ENCODE measurements at regions not wholly inside any gene's neighbourhood (a gene's known extent, or its start where the extent isn't known, plus 50 kb on each side); places are given as distances from the start of the nearest gene placed in this dataset.

DNA sequence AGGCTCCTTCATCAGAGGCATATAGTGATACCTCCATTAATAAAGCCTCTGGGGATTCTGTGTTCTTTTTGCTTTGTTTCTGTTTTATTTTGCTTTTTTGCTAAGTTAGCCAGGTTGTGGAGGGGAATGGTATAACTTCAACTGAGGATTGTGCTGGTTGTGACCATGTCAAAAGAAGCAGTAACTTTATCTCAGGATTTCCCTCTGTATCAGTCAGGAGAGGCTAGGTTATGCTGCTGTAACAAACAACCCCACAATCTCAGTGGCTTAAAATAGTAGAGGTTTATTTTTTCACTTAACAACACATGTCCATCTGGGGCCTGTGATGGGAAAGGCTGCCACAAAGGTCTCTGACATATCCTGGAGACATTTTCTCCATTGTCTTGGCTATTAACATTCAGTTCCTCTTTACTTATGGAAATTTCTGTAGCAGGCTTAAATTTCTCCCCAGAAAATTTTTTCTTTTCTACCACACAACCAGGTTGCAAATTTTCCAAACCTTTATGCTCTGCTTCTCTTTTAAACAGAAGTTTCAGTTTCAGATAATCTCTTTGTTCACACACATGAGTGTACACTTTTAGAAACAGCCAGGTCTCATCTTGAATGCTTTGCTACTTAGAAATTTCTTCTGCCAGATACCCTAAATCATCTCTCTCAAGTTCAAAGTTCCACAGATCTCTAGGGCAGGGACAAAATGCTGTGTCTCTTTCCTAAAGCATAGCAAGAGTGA is 64.7 kb downstream of the UCHL1 start:
- intact Hi-C loops (cut with micrococcal nuclease; ENCODE audit: unreplicated experiment) = no loop called here
- H3K9me3 Mint-ChIP-seq (ENCODE audit: low read depth, unreplicated experiment) = no peaks in the 10 kb centered on the region

DNA sequence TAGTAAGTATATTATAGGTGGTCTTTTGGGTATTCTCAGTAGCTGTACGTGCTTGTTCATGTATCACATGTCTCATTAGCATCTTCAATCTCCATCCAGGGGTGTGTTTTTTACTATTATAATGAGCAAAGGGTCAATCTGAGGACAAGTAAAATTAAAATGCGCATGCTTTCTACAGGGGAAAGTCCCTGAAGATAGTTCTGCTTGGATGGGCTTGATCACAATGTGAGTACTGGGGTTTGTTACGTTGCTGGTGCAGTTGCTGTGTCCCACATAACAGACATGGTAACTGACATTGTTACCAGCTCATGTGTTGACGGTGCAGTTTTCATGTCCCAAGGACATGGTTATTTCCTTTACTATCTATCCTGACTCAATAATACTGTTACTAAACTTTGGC is 65.9 kb downstream of the UCHL1 start:
- no peaks in the 10 kb centered on the region for H3K27me3 Mint-ChIP-seq (ENCODE audit: unreplicated experiment)
- H3K9me3 Mint-ChIP-seq (ENCODE audit: low read depth, unreplicated experiment) = no peaks in the 10 kb centered on the region
- TF ChIP-seq, protein P1, sequence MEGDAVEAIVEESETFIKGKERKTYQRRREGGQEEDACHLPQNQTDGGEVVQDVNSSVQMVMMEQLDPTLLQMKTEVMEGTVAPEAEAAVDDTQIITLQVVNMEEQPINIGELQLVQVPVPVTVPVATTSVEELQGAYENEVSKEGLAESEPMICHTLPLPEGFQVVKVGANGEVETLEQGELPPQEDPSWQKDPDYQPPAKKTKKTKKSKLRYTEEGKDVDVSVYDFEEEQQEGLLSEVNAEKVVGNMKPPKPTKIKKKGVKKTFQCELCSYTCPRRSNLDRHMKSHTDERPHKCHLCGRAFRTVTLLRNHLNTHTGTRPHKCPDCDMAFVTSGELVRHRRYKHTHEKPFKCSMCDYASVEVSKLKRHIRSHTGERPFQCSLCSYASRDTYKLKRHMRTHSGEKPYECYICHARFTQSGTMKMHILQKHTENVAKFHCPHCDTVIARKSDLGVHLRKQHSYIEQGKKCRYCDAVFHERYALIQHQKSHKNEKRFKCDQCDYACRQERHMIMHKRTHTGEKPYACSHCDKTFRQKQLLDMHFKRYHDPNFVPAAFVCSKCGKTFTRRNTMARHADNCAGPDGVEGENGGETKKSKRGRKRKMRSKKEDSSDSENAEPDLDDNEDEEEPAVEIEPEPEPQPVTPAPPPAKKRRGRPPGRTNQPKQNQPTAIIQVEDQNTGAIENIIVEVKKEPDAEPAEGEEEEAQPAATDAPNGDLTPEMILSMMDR (IDR thresholded peaks at IDR 0.05; ENCODE audit: unreplicated experiment) = no peak
- no TSS peak for BruUV-seq (replicated peaks)
- H3K4me3 Mint-ChIP-seq (ENCODE audit: low read depth, unreplicated experiment) = no peak overlapping the region
- H3K36me3 Mint-ChIP-seq (ENCODE audit: insufficient read depth, unreplicated experiment) = no peaks in the 10 kb centered on the region
- intact Hi-C loops (cut with micrococcal nuclease; ENCODE audit: unreplicated experiment) = no loop called here
- H3K4me1 Mint-ChIP-seq (ENCODE audit: low read depth, unreplicated experiment) = peaks cover 40% of the 10 kb centered on the region
- CTCF ChIA-PET = no interaction called here
- no peak overlapping the region for H3K27ac Mint-ChIP-seq (ENCODE audit: unreplicated experiment)
- no peak for DNase-seq

More for the DNA sequence above, 64.7 kb downstream of the UCHL1 start:
- no peaks in the 10 kb centered on the region for H3K36me3 Mint-ChIP-seq (ENCODE audit: insufficient read depth, unreplicated experiment)
- no peaks in the 10 kb centered on the region for H3K27me3 Mint-ChIP-seq (ENCODE audit: unreplicated experiment)
- CTCF ChIA-PET = interaction anchor here (1.0 kb wide), 1 partner anchor 13 kb away, joined by 3 read pairs; no protein-coding TSS in a partner anchor
- H3K4me1 Mint-ChIP-seq (ENCODE audit: low read depth, unreplicated experiment) = peaks cover 35% of the 10 kb centered on the region
- no TSS peak for BruUV-seq (replicated peaks)
- TF ChIP-seq, protein P1 (IDR thresholded peaks at IDR 0.05; ENCODE audit: unreplicated experiment) = no peak
- H3K4me3 Mint-ChIP-seq (ENCODE audit: low read depth, unreplicated experiment) = no peak overlapping the region
- H3K27ac Mint-ChIP-seq (ENCODE audit: unreplicated experiment) = no peak overlapping the region
- no peak for DNase-seq

DNA sequence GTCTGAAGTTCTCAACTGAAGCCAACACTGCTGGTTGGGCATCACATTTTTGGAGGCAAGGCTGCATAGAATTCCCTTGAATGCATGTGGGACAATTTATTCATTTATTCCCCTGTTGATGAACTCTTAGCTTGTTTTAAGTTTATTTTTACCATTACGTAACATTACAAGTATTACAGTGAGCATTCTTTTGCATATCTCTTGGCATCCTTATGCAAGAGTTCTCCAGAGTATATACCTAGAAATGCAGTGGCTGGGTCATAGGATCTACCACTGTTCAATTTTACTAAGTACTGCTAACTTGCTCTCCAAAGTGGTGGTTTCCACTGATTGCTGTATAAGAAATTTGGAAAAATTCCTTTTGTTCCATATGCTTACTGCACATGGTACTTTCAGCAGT is 66.5 kb downstream of the UCHL1 start:
- no TSS peak for BruUV-seq (replicated peaks)
- Mint-ChIP-seq H3K36me3 (ENCODE audit: insufficient read depth, unreplicated experiment) (no peaks in the 10 kb centered on the region), H3K9me3 (ENCODE audit: low read depth, unreplicated experiment) (no peaks in the 10 kb centered on the region), H3K4me1 (ENCODE audit: low read depth, unreplicated experiment) (peaks cover 44% of the 10 kb centered on the region), H3K4me3 (ENCODE audit: low read depth, unreplicated experiment) (no peak overlapping the region), H3K27ac (ENCODE audit: unreplicated experiment) (no peak overlapping the region), H3K27me3 (ENCODE audit: unreplicated experiment) (no peaks in the 10 kb centered on the region)
- TF ChIP-seq, protein P1 (IDR thresholded peaks at IDR 0.05; ENCODE audit: unreplicated experiment) = no peak
- DNase-seq = no peak
- intact Hi-C loops (cut with micrococcal nuclease; ENCODE audit: unreplicated experiment) = no loop called here
- CTCF ChIA-PET = no interaction called here

DNA sequence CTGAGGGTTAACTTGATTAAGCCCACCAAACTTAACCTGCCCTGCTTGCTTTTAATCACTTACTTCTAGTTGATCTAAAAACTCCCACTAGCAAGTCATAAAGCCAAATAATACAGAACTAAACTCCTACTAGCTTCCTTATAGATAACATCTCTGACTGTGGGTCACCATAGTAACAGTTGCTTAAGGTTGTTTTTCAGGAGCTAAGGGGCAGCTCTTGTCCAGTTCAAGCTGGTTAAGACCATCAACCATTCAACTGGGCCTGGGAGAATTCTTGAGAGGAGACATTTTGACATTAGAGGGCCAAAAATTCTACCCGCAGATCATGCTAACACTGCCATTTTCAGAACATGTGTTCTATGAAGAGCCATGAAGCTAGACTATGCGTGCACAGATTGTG is 67.0 kb downstream of the UCHL1 start:
- Mint-ChIP-seq H3K9me3 (ENCODE audit: low read depth, unreplicated experiment) (no peaks in the 10 kb centered on the region), H3K27me3 (ENCODE audit: unreplicated experiment) (no peaks in the 10 kb centered on the region), H3K36me3 (ENCODE audit: insufficient read depth, unreplicated experiment) (no peaks in the 10 kb centered on the region), H3K27ac (ENCODE audit: unreplicated experiment) (no peak overlapping the region), H3K4me1 (ENCODE audit: low read depth, unreplicated experiment) (peaks cover 40% of the 10 kb centered on the region), H3K4me3 (ENCODE audit: low read depth, unreplicated experiment) (no peak overlapping the region)
- intact Hi-C loops (cut with micrococcal nuclease; ENCODE audit: unreplicated experiment) = no loop called here
- DNase-seq = no peak
- no TSS peak for BruUV-seq (replicated peaks)
- TF ChIP-seq, protein P1 (IDR thresholded peaks at IDR 0.05; ENCODE audit: unreplicated experiment) = no peak
- CTCF ChIA-PET = no interaction called here
